IMR-90 (cell line): ENCODE measurements at regions not wholly inside any gene's neighbourhood (a gene's known extent, or its start where the extent isn't known, plus 50 kb on each side); places are given as distances from the start of the nearest gene placed in this dataset.

Experiments used
- ATAC-seq: fragments of 200-7000 bp; cut with Tn5 transposase; 2 replicates; pipeline ENCODE4 v1.9.1; 2020; ENCODE audit warnings: low read depth, mild to moderate bottlenecking, moderate library complexity
- BruUV-seq: library from RNA; stranded (reverse); fragments of 400-500 nt; replicated peaks from 2 replicates; lab custom pipeline; 2021; lab: Mats Ljungman, UMichigan
- CTCF ChIA-PET: fragments of 300-600 bp; formaldehyde crosslinking; extraction: SDS; loops from one replicate; lab custom pipeline; 2021; ENCODE audit warnings: antibody characterized with exemption; lab: Yijun Ruan, JAX
- POLR2A ChIA-PET: fragments of 300-600 bp; sonication (Branson Sonifier 250); formaldehyde crosslinking; loops from one replicate; lab custom pipeline; 2022; ENCODE audit warnings: antibody characterized with exemption; ENCODE audit not compliant: unreplicated experiment; lab: Charles Lee
- DNase-seq: peaks from one replicate; pipeline ENCODE4 v3.0.0; 2013
- H2AFZ ChIP-seq: replicated peaks from 2 replicates; pipeline ENCODE3; 2013; ENCODE audit warnings: low read length, mild to moderate bottlenecking; ENCODE audit not compliant: poor library complexity
- H2AK5ac ChIP-seq: 2 replicates; pipeline ENCODE4 v1.6.1; 2013; ENCODE audit warnings: low read depth, low read length, inconsistent platforms
- H2AK9ac ChIP-seq: replicated peaks from 2 replicates; pipeline ENCODE3; 2013; ENCODE audit warnings: mild to moderate bottlenecking, low read depth, low read length, moderate library complexity; ENCODE audit not compliant: poor library complexity
- H2BK120ac ChIP-seq: 2 replicates; pipeline ENCODE4 v1.6.1; 2013; ENCODE audit warnings: low read depth, low read length, inconsistent platforms
- H2BK15ac ChIP-seq: 3 replicates; pipeline ENCODE4 v1.6.1; 2013; ENCODE audit warnings: low read depth, low read length, inconsistent platforms
- H2BK20ac ChIP-seq: 2 replicates; pipeline ENCODE4 v1.6.1; 2013; ENCODE audit warnings: low read depth, mild to moderate bottlenecking, inconsistent platforms, low read length, moderate library complexity
- H2BK5ac ChIP-seq: 2 replicates; pipeline ENCODE4 v1.6.1; 2013; ENCODE audit warnings: mild to moderate bottlenecking, low read depth, low read length, inconsistent platforms; ENCODE audit not compliant: poor library complexity, severe bottlenecking
- H3K14ac ChIP-seq: replicated peaks from 2 replicates; pipeline ENCODE4 v1.6.1; 2013; ENCODE audit warnings: low read depth, low read length, inconsistent platforms
- H3K18ac ChIP-seq: 2 replicates; pipeline ENCODE4 v1.6.1; 2013; ENCODE audit warnings: low read depth, low read length, control low read depth
- H3K23ac ChIP-seq: 2 replicates; pipeline ENCODE4 v1.6.1; 2013; ENCODE audit warnings: low read depth, low read length, inconsistent platforms
- H3K27ac ChIP-seq: 2 replicates; pipeline ENCODE4 v1.5.1; 2013; ENCODE audit warnings: mild to moderate bottlenecking, control low read depth, low read length; ENCODE audit not compliant: insufficient read depth
- H3K27me3 ChIP-seq: 2 replicates; pipeline ENCODE4 v1.6.1; 2013; ENCODE audit warnings: low read length; ENCODE audit not compliant: control insufficient read depth, insufficient read depth
- H3K36me3 ChIP-seq: 2 replicates; pipeline ENCODE4 v1.6.1; 2013; ENCODE audit warnings: low read length, mixed read lengths; ENCODE audit not compliant: control insufficient read depth, insufficient read depth
- H3K4ac ChIP-seq: 2 replicates; pipeline ENCODE4 v1.6.1; 2013; ENCODE audit warnings: low read depth, low read length, inconsistent platforms
- H3K4me1 ChIP-seq: 2 replicates; pipeline ENCODE4 v1.6.1; 2013; ENCODE audit warnings: low read length, mixed read lengths; ENCODE audit not compliant: control insufficient read depth, insufficient read depth
- H3K4me2 ChIP-seq: 2 replicates; pipeline ENCODE4 v1.6.1; 2013; ENCODE audit warnings: low read depth, mild to moderate bottlenecking, control low read depth, low read length, moderate library complexity
- H3K4me3 ChIP-seq: 2 replicates; pipeline ENCODE4 v1.5.1; 2013; ENCODE audit warnings: low read depth, mild to moderate bottlenecking, control low read depth, low read length, moderate library complexity; ENCODE audit not compliant: insufficient read depth
- H3K56ac ChIP-seq: 2 replicates; pipeline ENCODE4 v1.6.1; 2013; ENCODE audit warnings: low read length, inconsistent platforms; ENCODE audit not compliant: insufficient read depth; ENCODE audit errors: extremely low read depth
- H3K79me1 ChIP-seq, 2 experiments: 2 replicates each; pipeline ENCODE4 v1.6.1; 2013; ENCODE audit warnings: low read length in 2 of 2, inconsistent platforms in 1 of 2, low read depth in 1 of 2
- H3K9ac ChIP-seq: 2 replicates; pipeline ENCODE4 v1.6.1; 2013; ENCODE audit warnings: low read depth, low read length, control low read depth
- H3K9me1 ChIP-seq: 2 replicates; pipeline ENCODE4 v1.6.1; 2013; ENCODE audit warnings: low read length, inconsistent platforms; ENCODE audit not compliant: insufficient read depth
- H3K9me3 ChIP-seq: 2 replicates; pipeline ENCODE4 v1.6.1; 2013; ENCODE audit warnings: low read length; ENCODE audit not compliant: control insufficient read depth, insufficient read depth
- H4K20me1 ChIP-seq: 2 replicates; pipeline ENCODE4 v1.6.1; 2013; ENCODE audit warnings: low read length, inconsistent platforms; ENCODE audit not compliant: insufficient read depth
- H4K5ac ChIP-seq: 2 replicates; pipeline ENCODE4 v1.6.1; 2013; ENCODE audit warnings: mild to moderate bottlenecking, low read depth, low read length, control low read depth
- H4K8ac ChIP-seq, 2 experiments: 2 replicates each; pipeline ENCODE4 v1.6.1; 2013; ENCODE audit warnings: low read depth in 2 of 2, low read length in 2 of 2, control low read depth in 1 of 2, inconsistent platforms in 1 of 2
- H4K91ac ChIP-seq: 2 replicates; pipeline ENCODE4 v1.6.1; 2013; ENCODE audit warnings: low read depth, low read length, inconsistent platforms; ENCODE audit not compliant: insufficient read depth
- BHLHE40 ChIP-seq: fragments of 150-350 bp; IDR thresholded peaks from 2 replicates; pipeline ENCODE4 v1.6.1; 2016; ENCODE audit warnings: mild to moderate bottlenecking, low read depth, low read length
- CEBPB ChIP-seq: IDR thresholded peaks from 2 replicates; pipeline ENCODE4 v1.6.1; 2012; ENCODE audit warnings: low read depth, low read length, improper control_type of control experiment
- FOS ChIP-seq: fragments of 150-350 bp; IDR thresholded peaks from 2 replicates; pipeline ENCODE4 v1.6.1; 2016; ENCODE audit warnings: low read depth, low read length
- MAZ ChIP-seq: IDR thresholded peaks from 2 replicates; pipeline ENCODE4 v1.6.1; 2012; ENCODE audit warnings: low read depth, mild to moderate bottlenecking, low read length, improper control_type of control experiment, moderate library complexity, borderline replicate concordance
- NFE2L2 ChIP-seq: fragments of 150-350 bp; IDR thresholded peaks from 2 replicates; pipeline ENCODE4 v1.6.1; 2016; ENCODE audit warnings: low read depth, mild to moderate bottlenecking, low read length
- WGBS, 2 experiments: methylation state at CpG; one replicate each; pipeline versions ENCODE4 v1.1.5 to v1.1.7; 2013; ENCODE audit warnings: missing lambda C conversion rate in 2 of 2; ENCODE audit not compliant: insufficient read length in 1 of 2; ENCODE audit errors: extremely low coverage in 2 of 2; 5-methylcytosine and 5-hydroxymethylcytosine counted together
- dilution Hi-C: fragments of 300-500 bp; cut with HindIII; formaldehyde crosslinking; loops from one replicate; pipeline ENCODE4 v1.14.3; 2018; ENCODE audit warnings: low sequenced_read_pairs; ENCODE audit not compliant: unreplicated experiment
- in situ Hi-C: fragments of 300-500 bp; cut with MboI; formaldehyde crosslinking; loops from 3 replicates; pipeline ENCODE4 v1.14.3; 2019; ENCODE audit warnings: low sequenced_read_pairs, inconsistent platforms, mixed read lengths
- intact Hi-C: fragments of 100-400 bp; cut with micrococcal nuclease; formaldehyde crosslinking; loops from 2 replicates; pipeline ENCODE4 v1.10.0; 2022

- H2AFZ ChIP-seq = no peak overlapping the region
- no peak overlapping the region for H3K4ac ChIP-seq
- intact Hi-C loops = no loop called here
- H2BK15ac ChIP-seq = no peak overlapping the region
- H3K27me3 ChIP-seq = no peaks in the 10 kb centered on the region
- H4K5ac ChIP-seq = no peak overlapping the region
- H2BK20ac ChIP-seq = no peak overlapping the region
- no peak overlapping the region for H3K4me2 ChIP-seq
- H3K36me3 ChIP-seq = no peaks in the 10 kb centered on the region
- dilution Hi-C loops = no loop called here
- no peaks in the 10 kb centered on the region for H3K9me1 ChIP-seq
- no peak overlapping the region for H2AK5ac ChIP-seq
- no peak overlapping the region for H3K14ac ChIP-seq
- H2AK9ac ChIP-seq = no peak overlapping the region
- no CpG with 5 or more reads among the region's 2 CpGs for WGBS, 2 experiments
- ATAC-seq (no peak), DNase-seq (no peak)
- H3K23ac ChIP-seq = no peak overlapping the region
- in situ Hi-C loops = no loop called here
- no peaks in the 10 kb centered on the region for H4K20me1 ChIP-seq
- H3K79me1 ChIP-seq = no peaks in the 10 kb centered on the region
- no peak overlapping the region for H3K18ac ChIP-seq
- no TSS peak for BruUV-seq
- H3K27ac ChIP-seq = no peak overlapping the region
- H2BK120ac ChIP-seq = no peak overlapping the region
- CTCF ChIA-PET = no interaction called here
- no peak overlapping the region for H4K91ac ChIP-seq
- H3K4me3 ChIP-seq = no peak overlapping the region
- H3K9ac ChIP-seq = no peak overlapping the region
- no peak overlapping the region for H4K8ac ChIP-seq
- H3K56ac ChIP-seq = no peak overlapping the region
- H3K9me3 ChIP-seq = no peaks in the 10 kb centered on the region
- H3K4me1 ChIP-seq = no peaks in the 10 kb centered on the region
- POLR2A ChIA-PET = no interaction called here
- H2BK5ac ChIP-seq = no peak overlapping the region
- TF ChIP-seq NFE2L2 (peak; percentile 21; the same call in 1 of the 2 replicates), MAZ (no peak), CEBPB (peak; percentile 11; the same call in 1 of the 2 replicates), BHLHE40 (no peak), FOS (no peak)
Measured at GRCh38 chr3:106103383-106103782, 234.6 kb upstream of the CBLB start.
